ENCODE measurements at regions not wholly inside any gene's neighbourhood (a gene's known extent, or its start where the extent isn't known, plus 50 kb on each side); places are given as distances from the start of the nearest gene placed in this dataset.

- TF ChIP-seq, protein P1, sequence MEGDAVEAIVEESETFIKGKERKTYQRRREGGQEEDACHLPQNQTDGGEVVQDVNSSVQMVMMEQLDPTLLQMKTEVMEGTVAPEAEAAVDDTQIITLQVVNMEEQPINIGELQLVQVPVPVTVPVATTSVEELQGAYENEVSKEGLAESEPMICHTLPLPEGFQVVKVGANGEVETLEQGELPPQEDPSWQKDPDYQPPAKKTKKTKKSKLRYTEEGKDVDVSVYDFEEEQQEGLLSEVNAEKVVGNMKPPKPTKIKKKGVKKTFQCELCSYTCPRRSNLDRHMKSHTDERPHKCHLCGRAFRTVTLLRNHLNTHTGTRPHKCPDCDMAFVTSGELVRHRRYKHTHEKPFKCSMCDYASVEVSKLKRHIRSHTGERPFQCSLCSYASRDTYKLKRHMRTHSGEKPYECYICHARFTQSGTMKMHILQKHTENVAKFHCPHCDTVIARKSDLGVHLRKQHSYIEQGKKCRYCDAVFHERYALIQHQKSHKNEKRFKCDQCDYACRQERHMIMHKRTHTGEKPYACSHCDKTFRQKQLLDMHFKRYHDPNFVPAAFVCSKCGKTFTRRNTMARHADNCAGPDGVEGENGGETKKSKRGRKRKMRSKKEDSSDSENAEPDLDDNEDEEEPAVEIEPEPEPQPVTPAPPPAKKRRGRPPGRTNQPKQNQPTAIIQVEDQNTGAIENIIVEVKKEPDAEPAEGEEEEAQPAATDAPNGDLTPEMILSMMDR (IDR thresholded peaks at IDR 0.05; ENCODE audit: borderline replicate concordance, extremely low read depth, low read length, poor library complexity, severe bottlenecking), result no peak
- no peak for TF ChIP-seq EZH2 (IDR thresholded peaks at IDR 0.05; ENCODE audit: borderline replicate concordance, low read depth, low read length, severe bottlenecking)
Measured at GRCh38 chr14:104344818-104345620, 206.6 kb downstream of the KIF26A start.
